LNCaP clone FGC (cell line): ENCODE measurements at regions not wholly inside any gene's neighbourhood (a gene's known extent, or its start where the extent isn't known, plus 50 kb on each side); places are given as distances from the start of the nearest gene placed in this dataset.

ENCODE experiments used
- DNase-seq: peaks from one replicate; pipeline ENCODE4 v3.0.0-alpha.2; 2011; ENCODE audit warnings: low read depth
- H3K4me3 ChIP-seq: 2 replicates; pipeline ENCODE4 v1.5.1; 2011; ENCODE audit warnings: mild to moderate bottlenecking, low read depth, low read length, control low read depth
- TF ChIP-seq, protein P1 (sequence below): IDR thresholded peaks from 2 replicates; pipeline ENCODE4 v1.5.1; 2012; ENCODE audit warnings: mild to moderate bottlenecking; ENCODE audit not compliant: control insufficient read depth, insufficient read depth; ENCODE audit errors: extremely low read depth

DNA sequence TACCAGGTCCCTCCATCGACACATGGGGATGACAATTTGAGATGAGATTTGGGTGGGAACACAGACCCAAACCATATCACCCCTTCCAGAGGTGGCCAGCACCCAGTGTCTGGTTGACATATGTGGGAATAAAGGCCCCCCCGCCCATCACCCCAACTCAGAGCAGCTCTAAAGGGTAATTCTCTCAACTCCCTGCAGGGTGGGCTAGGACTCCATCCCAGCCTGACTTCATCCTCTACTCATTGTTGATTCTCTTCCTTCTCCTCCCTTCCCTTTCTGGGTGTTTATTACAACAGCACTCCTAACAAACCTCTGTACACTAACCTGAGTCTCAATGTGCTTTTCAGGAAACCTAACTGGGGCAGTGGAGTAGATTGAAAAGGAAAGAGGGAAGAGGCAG lies 339.9 kb downstream of the ACTL7B start:
- H3K4me3 ChIP-seq, result no peak overlapping the region
- DNase-seq, result no peak
- TF ChIP-seq, protein P1, sequence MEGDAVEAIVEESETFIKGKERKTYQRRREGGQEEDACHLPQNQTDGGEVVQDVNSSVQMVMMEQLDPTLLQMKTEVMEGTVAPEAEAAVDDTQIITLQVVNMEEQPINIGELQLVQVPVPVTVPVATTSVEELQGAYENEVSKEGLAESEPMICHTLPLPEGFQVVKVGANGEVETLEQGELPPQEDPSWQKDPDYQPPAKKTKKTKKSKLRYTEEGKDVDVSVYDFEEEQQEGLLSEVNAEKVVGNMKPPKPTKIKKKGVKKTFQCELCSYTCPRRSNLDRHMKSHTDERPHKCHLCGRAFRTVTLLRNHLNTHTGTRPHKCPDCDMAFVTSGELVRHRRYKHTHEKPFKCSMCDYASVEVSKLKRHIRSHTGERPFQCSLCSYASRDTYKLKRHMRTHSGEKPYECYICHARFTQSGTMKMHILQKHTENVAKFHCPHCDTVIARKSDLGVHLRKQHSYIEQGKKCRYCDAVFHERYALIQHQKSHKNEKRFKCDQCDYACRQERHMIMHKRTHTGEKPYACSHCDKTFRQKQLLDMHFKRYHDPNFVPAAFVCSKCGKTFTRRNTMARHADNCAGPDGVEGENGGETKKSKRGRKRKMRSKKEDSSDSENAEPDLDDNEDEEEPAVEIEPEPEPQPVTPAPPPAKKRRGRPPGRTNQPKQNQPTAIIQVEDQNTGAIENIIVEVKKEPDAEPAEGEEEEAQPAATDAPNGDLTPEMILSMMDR, result no peak

- TF ChIP-seq, protein P1, result no peak
- no peak for DNase-seq
- H3K4me3 ChIP-seq, result no peak overlapping the region
Observed at GRCh38 chr9:108512426-108513173, 343.2 kb downstream of the ACTL7B start.

DNA sequence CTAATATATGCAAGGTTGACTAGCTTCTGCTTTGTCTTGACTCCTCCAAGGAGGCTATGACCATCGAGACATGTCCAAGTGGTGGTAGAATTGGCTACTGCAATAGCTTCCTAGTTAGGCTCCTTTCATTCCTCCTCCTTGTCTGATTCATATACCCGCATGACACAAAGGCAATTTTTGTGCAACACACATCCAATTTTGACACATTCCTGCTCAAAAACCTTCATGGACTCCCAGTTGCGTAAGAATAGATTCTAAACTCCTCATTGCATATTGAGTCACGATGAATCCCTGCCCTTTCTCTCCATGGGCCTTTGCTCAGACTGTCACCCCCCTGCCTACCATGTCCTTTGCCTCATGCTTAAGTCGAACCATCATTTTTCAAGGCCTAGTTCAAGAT lies 344.5 kb downstream of the ACTL7B start:
- TF ChIP-seq, protein P1, result no peak
- no peak for DNase-seq
- no peak overlapping the region for H3K4me3 ChIP-seq

- no peak for DNase-seq
- TF ChIP-seq, protein P1, result no peak
- no peak overlapping the region for H3K4me3 ChIP-seq
Observed at GRCh38 chr9:108496846-108497245, 358.9 kb downstream of the ACTL7B start.

GRCh38 chr9:108489567-108489966 lies 366.2 kb downstream of the ACTL7B start:
- TF ChIP-seq, protein P1, result no peak

GRCh38 chr9:108486831-108487230 lies 369.0 kb downstream of the ACTL7B start:
- DNase-seq, result no peak
- H3K4me3 ChIP-seq, result no peak overlapping the region
- TF ChIP-seq, protein P1, result no peak

More at GRCh38 chr9:108489567-108489966, 366.2 kb downstream of the ACTL7B start:
- DNase-seq, result no peak
- no peak overlapping the region for H3K4me3 ChIP-seq

DNA sequence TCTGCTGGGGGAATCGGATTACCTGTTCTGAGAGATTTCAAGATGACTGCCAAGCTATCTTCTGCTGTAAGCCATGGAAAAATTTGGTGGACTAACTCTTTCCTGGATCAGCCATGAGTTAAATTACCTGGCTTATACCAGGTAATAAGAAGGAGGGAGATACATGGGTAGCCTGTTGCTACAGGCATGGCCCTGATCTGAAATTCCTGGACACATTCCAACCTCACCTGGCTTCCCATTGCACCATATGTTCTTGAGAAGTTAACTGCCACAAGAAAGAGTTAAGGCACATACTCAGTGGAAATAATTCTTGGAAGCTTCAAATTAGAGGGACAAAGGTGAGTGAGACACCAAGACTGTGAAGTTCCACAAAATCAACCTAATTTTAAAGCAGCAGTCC lies 371.3 kb downstream of the ACTL7B start:
- TF ChIP-seq, protein P1, result no peak
- H3K4me3 ChIP-seq, result no peak overlapping the region
- no peak for DNase-seq
